GM12878 (cell line): ENCODE measurements at regions not wholly inside any gene's neighbourhood (a gene's known extent, or its start where the extent isn't known, plus 50 kb on each side); places are given as distances from the start of the nearest gene placed in this dataset.

Experiments
- ATAC-seq: fragments of 200-7000 bp; cut with Tn5 transposase; 3 replicates; pipeline ENCODE4 v1.9.1; 2020; ENCODE audit warnings: mild to moderate bottlenecking, moderate library complexity
- BruUV-seq: library from RNA; stranded (reverse); fragments of 400-500 nt; replicated peaks from 2 replicates; lab custom pipeline; 2021; lab: Mats Ljungman, UMichigan
- CTCF ChIA-PET: fragments of 300-600 bp; sonication (Branson Sonifier 250); formaldehyde crosslinking; extraction: SDS; loops from one replicate; lab custom pipeline; 2021; ENCODE audit warnings: inconsistent platforms; lab: Yijun Ruan, JAX
- POLR2A ChIA-PET: fragments of 350-600 bp; formaldehyde crosslinking; extraction: SDS; loops from one replicate; lab custom pipeline; 2021; ENCODE audit warnings: inconsistent platforms; lab: Charles Lee
- RAD21 ChIA-PET: fragments of 300-600 bp; sonication (Branson Sonifier 250); formaldehyde crosslinking; loops from one replicate; lab custom pipeline; 2023; ENCODE audit warnings: antibody characterized with exemption; ENCODE audit not compliant: unreplicated experiment; lab: Charles Lee
- SMC1A ChIA-PET: fragments of 300-600 bp; sonication (Branson Sonifier 250); formaldehyde crosslinking; loops from one replicate; lab custom pipeline; 2023; ENCODE audit not compliant: unreplicated experiment, uncharacterized antibody; lab: Charles Lee
- DNase-seq: peaks from one replicate; pipeline ENCODE4 v3.0.0-alpha.2; 2011; ENCODE audit warnings: low read depth, low spot score
- FAIRE-seq: peaks from 3 replicates; lab custom pipeline; 2011; peaks lifted over from hg19 to GRCh38; lab: Jason Lieb, UNC
- H2AFZ ChIP-seq: 2 replicates; pipeline ENCODE4 v1.6.0; 2011; ENCODE audit warnings: low read depth, low read length, control low read depth; ENCODE audit not compliant: control insufficient read depth
- H3K27ac ChIP-seq: 2 replicates; pipeline ENCODE4 v1.5.1; 2011; ENCODE audit warnings: control low read depth; ENCODE audit not compliant: control insufficient read depth, insufficient read depth
- H3K27me3 ChIP-seq, 2 experiments: replicated peaks in 1 of 2; 2 replicates each; pipeline versions ENCODE4 v1.6.0 to v1.6.1; 2011; ENCODE audit warnings: low read length in 1 of 2; ENCODE audit not compliant: control insufficient read depth in 2 of 2, insufficient read depth in 2 of 2
- H3K36me3 ChIP-seq, 2 experiments: 2 replicates each; pipeline ENCODE4 v1.5.1; 2011; ENCODE audit warnings: low read length in 1 of 2; ENCODE audit not compliant: control insufficient read depth in 2 of 2, insufficient read depth in 2 of 2
- H3K4me1 ChIP-seq: 2 replicates; pipeline ENCODE4 v1.6.1; 2011; ENCODE audit warnings: mild to moderate bottlenecking, low read length, moderate library complexity, mixed read lengths; ENCODE audit not compliant: control insufficient read depth, insufficient read depth
- H3K4me2 ChIP-seq: 2 replicates; pipeline ENCODE4 v1.6.0; 2011; ENCODE audit warnings: control low read depth; ENCODE audit not compliant: control insufficient read depth, insufficient read depth
- H3K4me3 ChIP-seq: fragments of 200-600 bp; sonication (generic); 2 replicates; pipeline ENCODE4 v1.5.1; 2016
- H3K79me2 ChIP-seq: 2 replicates; pipeline ENCODE4 v1.6.0; 2011; ENCODE audit warnings: low read length; ENCODE audit not compliant: control insufficient read depth, insufficient read depth
- H3K9ac ChIP-seq: 2 replicates; pipeline ENCODE4 v1.8.0; 2011; ENCODE audit warnings: low read length, control low read depth, mixed read lengths; ENCODE audit not compliant: control insufficient read depth, insufficient read depth
- H3K9me3 ChIP-seq: replicated peaks from 3 replicates; pipeline ENCODE4 v1.5.1; 2011; ENCODE audit warnings: mild to moderate bottlenecking, low read length; ENCODE audit not compliant: control insufficient read depth, insufficient read depth
- H4K20me1 ChIP-seq: 2 replicates; pipeline ENCODE4 v1.6.0; 2011; ENCODE audit not compliant: control insufficient read depth, insufficient read depth
- CHD2 ChIP-seq: IDR thresholded peaks from 2 replicates; pipeline ENCODE4 v1.6.1; 2011; ENCODE audit warnings: low read depth, low read length, improper control_type of control experiment, borderline replicate concordance
- CTCF ChIP-seq, 3 experiments: IDR thresholded peaks in 2 of 3; conservative IDR thresholded peaks in 1 of 3; 2 replicates each; pipeline ENCODE4 v1.5.1; 2011; ENCODE audit warnings: low read depth in 3 of 3, low read length in 3 of 3, mild to moderate bottlenecking in 3 of 3, control low read depth in 2 of 3, moderate library complexity in 2 of 3, inconsistent platforms in 1 of 3, mixed read lengths in 1 of 3; ENCODE audit not compliant: control insufficient read depth in 2 of 3, insufficient read depth in 1 of 3; ENCODE audit errors: extremely low read depth in 1 of 3
- DPF2 ChIP-seq: fragments of 450-650 bp; IDR thresholded peaks from 2 replicates; pipeline ENCODE4 v1.6.1; 2017; ENCODE audit warnings: mild to moderate bottlenecking
- FOXK2 ChIP-seq: fragments of 450-650 bp; IDR thresholded peaks from 2 replicates; pipeline ENCODE4 v1.6.1; 2017; ENCODE audit warnings: mild to moderate bottlenecking, moderate library complexity
- HDAC6 ChIP-seq: fragments of 200-600 bp; sonication (generic); IDR thresholded peaks from one replicate; pipeline ENCODE4 v1.8.0; 2017; ENCODE audit warnings: antibody characterized with exemption; ENCODE audit not compliant: unreplicated experiment
- SP1 ChIP-seq: IDR thresholded peaks from one replicate; pipeline ENCODE4 v1.6.1; 2011; ENCODE audit warnings: low read depth, low read length
- WGBS: methylation state at CpG from one replicate; pipeline ENCODE4 v1.1.6; 2016; ENCODE audit warnings: low lambda C conversion rate; ENCODE audit not compliant: insufficient replicate concordance, insufficient coverage; ENCODE audit errors: missing lambda C conversion rate; 5-methylcytosine and 5-hydroxymethylcytosine counted together
- in situ Hi-C: fragments of 300-500 bp; cut with MboI; formaldehyde crosslinking; loops from 9 replicates; pipeline ENCODE4 v1.14.3; 2018; ENCODE audit warnings: mixed read lengths
- intact Hi-C: fragments of 100-400 bp; cut with micrococcal nuclease; formaldehyde crosslinking; loops from one replicate; pipeline ENCODE4 v1.14.2; 2022; ENCODE audit not compliant: unreplicated experiment

- intact Hi-C loops: no loop called here
- ATAC-seq: no peak
- BruUV-seq: no TSS peak
- RAD21 ChIA-PET: no interaction called here
- Histone ChIP-seq H3K4me2 (no peak overlapping the region), H3K9ac (no peak overlapping the region), H3K4me3 (no peak overlapping the region), H3K4me1 (no peaks in the 10 kb centered on the region), H3K27me3 (no peaks in the 10 kb centered on the region), H3K79me2 (no peaks in the 10 kb centered on the region), H3K9me3 (no peaks in the 10 kb centered on the region), H3K36me3 (no peaks in the 10 kb centered on the region), H4K20me1 (no peaks in the 10 kb centered on the region), H2AFZ (no peak overlapping the region), H3K27ac (no peak overlapping the region)
- POLR2A ChIA-PET: no interaction called here
- SMC1A ChIA-PET: interaction anchor here (0.8 kb wide), 1 partner anchor 8 kb away, joined by 3 read pairs; no protein-coding TSS in a partner anchor
- no peak for TF ChIP-seq SP1
- no peak for TF ChIP-seq CHD2
- TF ChIP-seq FOXK2: no peak
- no peak for TF ChIP-seq CTCF (IDR thresholded peaks at IDR 0.05 in 2 of 3, conservative IDR thresholded peaks at IDR 0.05 in 1 of 3; ENCODE audit: control insufficient read depth in 2 of 3, extremely low read depth in 1 of 3, insufficient read depth in 1 of 3, low read depth in 3 of 3, low read length in 3 of 3)
- no peak for TF ChIP-seq HDAC6
- no peak for TF ChIP-seq DPF2
- CTCF ChIA-PET: no interaction called here
- in situ Hi-C loops: no loop called here
- DNase-seq: no peak
- FAIRE-seq: no peak
- WGBS: 0% methylated on average over 1 of the region's 1 CpG
Measured at GRCh38 chr12:17192721-17193120, 586.8 kb upstream of the LMO3 start.
